ENCODE measurements at regions not wholly inside any gene's neighbourhood (a gene's known extent, or its start where the extent isn't known, plus 50 kb on each side); places are given as distances from the start of the nearest gene placed in this dataset.

DNA sequence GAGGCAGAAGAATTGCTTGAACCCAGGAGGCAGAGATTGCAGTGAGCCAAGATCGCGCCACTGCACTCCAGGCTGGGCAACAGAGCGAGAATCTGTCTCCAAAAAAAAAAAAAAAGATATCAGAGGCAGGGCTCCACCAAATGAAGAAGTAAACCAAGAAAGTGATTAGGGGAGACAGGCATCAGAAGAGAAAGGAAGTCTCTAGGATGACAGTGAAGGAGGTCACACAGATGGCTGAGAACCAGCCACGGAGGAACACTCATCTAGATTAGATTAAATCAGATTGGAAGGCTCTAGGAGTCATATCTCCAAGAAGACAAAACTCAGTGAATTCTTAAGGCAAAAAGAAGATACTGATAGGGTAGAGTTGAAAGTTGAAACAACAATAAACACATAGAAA lies 102.2 kb upstream of the CCDC28A start:
- in situ Hi-C loops (cut with HindIII; ENCODE audit: extremely low pct_ligation_motif_present, low pct_unique_long_range_greater_than_20kb): no loop called here
- no peak overlapping the region for H3K9ac ChIP-seq (ENCODE audit: insufficient read depth, low read depth, low read length)

More for the DNA sequence above, 102.2 kb upstream of the CCDC28A start:
- intact Hi-C loops (cut with micrococcal nuclease; ENCODE audit: unreplicated experiment): no loop called here
- Histone ChIP-seq H4K20me1 (ENCODE audit: insufficient read depth, low read length) (no peaks in the 10 kb centered on the region), H3K4me1 (ENCODE audit: insufficient read depth, low read length) (peaks cover 8% of the 10 kb centered on the region; the same call in 1 of the 2 replicates), H3K79me2 (ENCODE audit: insufficient read depth, low read length) (no peaks in the 10 kb centered on the region), H3K36me3 (replicated peaks in 1 of 2; ENCODE audit: control insufficient read depth in 1 of 2, insufficient read depth in 2 of 2, low read length in 2 of 2) (no peaks in the 10 kb centered on the region), H3K4me3 (replicated peaks in 1 of 3; ENCODE audit: insufficient read depth in 1 of 3, low read depth in 2 of 3, low read length in 3 of 3) (no peak overlapping the region), H3K4me2 (ENCODE audit: low read depth, low read length) (no peak overlapping the region), H3K27ac (ENCODE audit: extremely low read length, insufficient read depth, low read length) (no peak overlapping the region), H2AFZ (ENCODE audit: low read length) (no peak overlapping the region), H3K27me3 (ENCODE audit: control insufficient read depth in 1 of 2, insufficient read depth in 2 of 2, low read length in 2 of 2) (no peaks in the 10 kb centered on the region), H3K9me3 (ENCODE audit: low read length) (no peaks in the 10 kb centered on the region)
- no peak for ATAC-seq
- CTCF ChIA-PET (ENCODE audit: low intra/inter-chr PET ratio, low total read pairs): no interaction called here
- TF ChIP-seq EHMT2 (IDR thresholded peaks at IDR 0.05; ENCODE audit: borderline replicate concordance, low read depth, low read length) (no peak), REPIN1 (CRISPR knock-in tag; IDR thresholded peaks at IDR 0.05; ENCODE audit: borderline replicate concordance, low read depth) (no peak), ZNF776 (CRISPR knock-in tag; IDR thresholded peaks at IDR 0.05) (no peak), STAT6 (CRISPR knock-in tag; IDR thresholded peaks at IDR 0.05; ENCODE audit: borderline replicate concordance) (no peak), THAP9 (CRISPR knock-in tag; IDR thresholded peaks at IDR 0.05; ENCODE audit: borderline replicate concordance) (no peak), ZBTB8A (CRISPR knock-in tag; IDR thresholded peaks at IDR 0.05; ENCODE audit: borderline replicate concordance, low read depth) (no peak), RBFOX2 (IDR thresholded peaks at IDR 0.05; ENCODE audit: low read depth, low read length) (no peak), MED8 (CRISPR knock-in tag; IDR thresholded peaks at IDR 0.05; ENCODE audit: insufficient replicate concordance) (no peak)
- TF ChIP-seq, protein P1, sequence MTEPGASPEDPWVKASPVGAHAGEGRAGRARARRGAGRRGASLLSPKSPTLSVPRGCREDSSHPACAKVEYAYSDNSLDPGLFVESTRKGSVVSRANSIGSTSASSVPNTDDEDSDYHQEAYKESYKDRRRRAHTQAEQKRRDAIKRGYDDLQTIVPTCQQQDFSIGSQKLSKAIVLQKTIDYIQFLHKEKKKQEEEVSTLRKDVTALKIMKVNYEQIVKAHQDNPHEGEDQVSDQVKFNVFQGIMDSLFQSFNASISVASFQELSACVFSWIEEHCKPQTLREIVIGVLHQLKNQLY (CRISPR knock-in tag; IDR thresholded peaks at IDR 0.05): no peak
- BruUV-seq (replicated peaks): no TSS peak
- no peak for FAIRE-seq
- 97% methylated on average over 4 of the region's 4 CpGs for WGBS (ENCODE audit: low lambda C conversion rate)
- no peak for DNase-seq (ENCODE audit: low spot score)
- POLR2A ChIA-PET: no interaction called here
